ENCODE measurements at regions not wholly inside any gene's neighbourhood (a gene's known extent, or its start where the extent isn't known, plus 50 kb on each side); places are given as distances from the start of the nearest gene placed in this dataset.

DNA sequence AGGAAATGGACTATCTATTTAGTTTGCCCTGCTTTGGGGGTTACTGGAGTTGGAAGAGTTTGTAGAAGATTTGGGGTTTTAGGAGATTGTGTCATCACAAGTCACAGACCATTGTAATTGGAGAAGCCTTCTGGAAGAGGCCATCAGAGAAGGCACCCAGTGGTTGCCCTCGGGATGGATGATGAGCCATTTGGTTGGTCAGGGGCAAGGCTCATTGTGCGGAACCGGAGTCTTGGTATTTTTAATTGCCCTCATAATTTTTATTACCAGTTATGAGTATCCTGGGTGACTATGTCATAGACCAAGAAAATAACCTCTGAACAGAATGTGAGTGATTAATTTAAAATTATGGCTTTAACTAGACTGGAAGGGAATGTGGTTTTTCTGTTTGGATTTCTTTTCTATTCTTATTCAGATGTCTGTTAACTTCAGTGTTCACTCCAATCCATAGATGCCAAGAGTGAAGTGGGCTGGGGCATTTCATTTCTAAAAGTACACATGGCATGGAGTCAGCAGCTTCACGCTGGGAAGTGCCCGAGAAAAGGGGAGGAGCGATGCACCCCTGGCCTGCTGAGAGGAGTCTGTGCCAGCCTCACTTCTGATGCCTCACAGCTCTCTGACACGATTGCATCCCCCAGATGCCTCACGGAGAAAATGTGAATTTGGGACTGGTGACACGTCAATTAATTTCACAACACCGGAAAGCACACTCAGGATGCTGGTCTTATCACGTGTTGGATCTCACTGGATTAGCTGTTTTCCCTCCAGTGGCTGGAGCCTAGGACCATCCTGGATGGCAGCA lies 225.6 kb upstream of the IGFBP3 start:
- no peak for DNase-seq

DNA sequence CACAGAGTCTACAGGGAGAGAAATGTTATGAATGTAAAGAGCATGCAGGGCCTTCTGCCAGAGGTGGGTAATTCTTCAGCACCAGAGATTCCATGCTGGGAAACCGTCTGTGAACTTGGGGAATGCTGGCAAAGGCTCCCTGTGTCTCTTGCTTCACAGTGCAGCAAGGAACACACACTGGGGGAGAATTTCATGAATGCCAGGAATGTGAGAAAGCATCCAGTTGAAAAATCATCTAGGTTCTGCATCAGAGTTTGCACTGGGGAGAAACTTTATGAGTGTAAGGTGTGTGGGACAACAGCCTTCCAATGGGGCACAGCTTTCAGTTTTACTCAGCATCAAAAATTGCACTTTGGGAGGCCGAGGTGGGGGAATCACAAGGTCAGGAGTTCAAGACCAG lies 224.3 kb upstream of the IGFBP3 start:
- DNase-seq, result no peak

DNA sequence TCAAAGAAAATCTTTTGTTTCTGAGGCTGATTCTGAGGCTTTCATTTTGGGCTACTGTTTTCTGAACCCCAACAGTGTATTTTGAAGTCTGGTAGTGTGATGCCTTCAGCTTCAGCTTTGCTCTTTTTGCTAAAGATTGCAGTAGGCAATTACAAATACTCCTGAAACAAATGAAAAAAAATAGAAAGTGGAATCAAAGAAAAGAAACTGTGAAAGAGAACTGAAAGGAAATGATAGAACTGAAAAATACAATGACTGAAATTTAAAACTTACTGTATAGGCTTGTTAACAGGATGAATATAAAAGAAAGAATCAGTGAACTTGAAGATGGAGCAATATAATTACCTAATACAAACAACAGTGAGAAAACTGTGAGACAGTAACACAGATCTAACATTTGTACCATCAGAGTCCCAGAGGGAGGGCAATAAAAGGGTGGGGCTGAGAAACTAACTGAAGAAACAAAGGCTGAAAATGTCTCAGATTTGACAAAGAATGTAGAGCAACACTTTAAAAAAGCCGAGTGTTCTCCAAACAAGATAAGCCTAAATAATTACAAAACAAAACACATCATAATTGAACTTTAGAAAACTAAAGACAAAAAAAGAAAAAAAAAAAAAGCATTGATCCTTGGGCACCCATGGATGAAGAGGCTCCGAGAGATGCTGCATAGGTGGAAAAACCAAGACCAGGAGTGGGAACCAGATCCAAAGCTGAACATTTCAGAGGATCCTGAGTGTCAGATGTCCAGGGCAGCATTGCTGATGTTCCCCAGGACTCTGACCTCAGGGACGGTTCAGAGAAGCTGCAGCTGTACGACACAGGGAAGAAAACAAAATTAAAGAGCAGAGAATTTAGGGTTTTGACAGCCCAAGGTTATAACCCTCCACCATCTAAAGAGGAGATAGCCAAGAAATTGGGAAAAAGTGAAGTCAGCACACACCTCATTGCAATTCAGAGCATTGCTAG lies 223.2 kb upstream of the IGFBP3 start:
- DNase-seq, result no peak

DNA sequence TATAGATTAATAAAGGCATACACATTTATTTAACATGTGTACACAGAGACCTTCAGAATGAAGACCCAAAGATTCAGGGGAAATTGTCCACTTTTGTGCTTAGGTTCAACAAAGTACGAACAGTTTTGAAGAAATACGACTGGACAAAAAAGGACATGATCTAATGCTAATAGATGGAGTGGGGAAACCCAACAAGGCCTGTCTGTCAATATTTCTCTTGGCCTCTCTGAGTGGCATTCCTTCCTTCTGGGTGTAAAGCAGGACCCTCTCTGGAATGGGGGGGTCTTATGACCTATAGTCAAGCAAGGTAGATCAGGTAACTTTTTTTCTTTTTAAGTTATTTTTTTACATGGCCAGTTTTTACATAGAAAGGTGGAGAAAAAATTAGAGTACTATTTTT lies 222.3 kb upstream of the IGFBP3 start:
- no peak for DNase-seq

DNA sequence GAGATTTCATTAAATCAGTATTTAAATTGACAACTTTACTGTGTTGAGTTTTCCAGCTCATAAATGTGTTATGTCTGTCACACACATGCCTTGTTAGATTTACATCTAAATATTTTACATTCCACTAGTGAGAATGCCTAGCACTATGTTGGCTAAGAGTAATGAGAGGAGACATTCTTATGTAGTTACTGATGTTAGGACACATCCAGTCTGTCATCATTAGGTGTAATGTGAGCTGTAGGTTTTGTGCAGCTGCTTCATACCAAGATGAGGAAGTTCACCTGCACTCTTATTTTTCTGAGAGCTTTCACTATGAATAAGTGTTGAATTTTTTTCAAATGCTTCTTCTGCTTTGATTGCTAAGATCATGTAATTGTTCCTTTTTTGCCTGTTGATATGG lies 218.0 kb upstream of the IGFBP3 start:
- DNase-seq, result no peak

DNA sequence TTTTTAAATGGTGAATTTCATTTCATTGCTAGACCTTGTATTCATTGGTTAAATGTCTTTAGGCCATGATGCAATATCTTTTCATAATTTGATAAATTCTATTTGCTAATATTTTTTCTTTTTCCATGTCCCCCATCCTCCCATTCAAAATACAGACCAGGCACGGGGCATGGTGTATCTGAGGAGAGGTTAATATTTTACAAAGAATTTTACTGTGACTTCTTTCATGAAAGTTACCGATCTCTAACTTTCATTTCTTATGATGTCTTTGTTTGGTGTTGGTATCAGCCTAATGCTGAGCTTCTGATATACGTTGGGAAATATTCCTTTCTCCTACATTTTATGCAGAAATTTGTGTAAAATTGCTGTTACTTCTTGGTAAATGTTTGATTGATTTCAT lies 216.7 kb upstream of the IGFBP3 start:
- no peak for DNase-seq

DNA sequence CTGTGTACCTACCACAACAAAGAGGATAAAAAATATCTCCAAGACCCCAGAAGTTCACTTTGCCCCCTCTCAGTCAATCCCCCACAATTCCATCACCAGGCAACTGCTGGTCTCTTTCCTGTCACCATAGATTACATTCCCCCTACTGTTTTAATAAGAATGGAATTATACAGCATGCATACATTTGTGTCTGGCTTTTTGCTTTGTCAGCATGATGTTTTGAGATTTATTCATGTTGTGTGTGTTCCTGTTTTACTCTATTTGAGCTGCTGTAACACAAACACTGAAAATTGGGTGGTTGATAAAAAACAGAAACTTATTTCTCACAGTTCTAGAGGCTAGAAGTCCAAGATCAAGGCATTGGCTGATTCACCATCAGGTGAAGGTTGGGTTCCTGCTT lies 214.5 kb upstream of the IGFBP3 start:
- DNase-seq, result no peak

DNA sequence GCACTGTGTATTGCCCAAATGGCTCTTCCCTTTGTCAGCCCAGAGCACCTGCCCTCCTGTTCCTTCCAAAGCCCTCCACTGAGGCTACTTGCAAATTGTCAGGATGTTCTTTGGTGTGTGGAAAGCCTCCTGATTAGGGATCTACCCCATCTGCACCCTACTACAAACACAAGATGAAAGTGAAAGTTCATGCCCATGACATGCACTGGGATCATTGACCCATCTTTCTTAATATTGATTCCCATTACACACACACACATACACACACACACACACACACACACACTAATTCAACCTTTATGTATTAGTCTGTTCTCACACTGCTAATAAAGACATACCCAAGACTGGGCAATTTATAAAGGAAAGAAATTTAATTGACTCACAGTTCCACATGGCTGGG lies 213.7 kb upstream of the IGFBP3 start:
- no peak for DNase-seq

DNA sequence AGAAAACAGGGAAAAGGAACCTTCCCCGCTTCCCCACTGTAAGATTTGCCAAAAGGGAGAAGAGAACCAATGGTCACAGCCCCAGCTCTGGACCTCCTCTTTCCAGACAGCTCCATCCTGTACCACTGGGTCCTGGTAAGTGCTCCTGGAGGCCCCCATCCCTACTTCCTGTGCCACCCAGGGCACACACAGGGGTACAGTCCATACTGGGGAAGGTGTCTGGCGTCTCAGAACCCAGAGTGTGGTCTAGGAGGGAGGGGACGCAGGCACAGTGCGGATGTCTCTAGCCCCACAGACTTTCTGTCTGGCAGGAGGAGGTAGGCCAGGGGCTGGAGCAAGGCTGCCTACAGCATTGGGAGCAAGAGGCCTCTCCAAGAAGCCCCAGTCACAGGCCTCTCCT lies 213.3 kb upstream of the IGFBP3 start:
- DNase-seq, result no peak

DNA sequence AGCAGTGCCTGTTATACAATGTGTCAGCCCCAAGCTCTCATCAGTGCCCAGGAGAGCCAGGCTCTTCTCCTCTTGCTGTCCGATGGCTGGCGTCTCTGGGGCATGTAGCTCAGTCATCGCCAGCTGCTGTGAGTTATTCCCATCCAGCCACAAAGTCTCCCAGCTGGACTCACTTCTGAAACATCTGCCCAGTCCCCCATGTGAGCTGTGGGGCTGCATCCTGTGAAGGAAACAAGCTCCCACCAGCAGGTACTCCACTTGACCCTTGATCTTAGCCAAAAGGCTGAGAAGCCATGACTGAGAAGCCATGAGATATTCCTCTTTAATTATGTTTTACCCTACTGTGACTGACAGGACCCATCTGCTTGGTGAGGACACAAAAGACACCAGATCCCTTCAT lies 212.7 kb upstream of the IGFBP3 start:
- no peak for DNase-seq

DNA sequence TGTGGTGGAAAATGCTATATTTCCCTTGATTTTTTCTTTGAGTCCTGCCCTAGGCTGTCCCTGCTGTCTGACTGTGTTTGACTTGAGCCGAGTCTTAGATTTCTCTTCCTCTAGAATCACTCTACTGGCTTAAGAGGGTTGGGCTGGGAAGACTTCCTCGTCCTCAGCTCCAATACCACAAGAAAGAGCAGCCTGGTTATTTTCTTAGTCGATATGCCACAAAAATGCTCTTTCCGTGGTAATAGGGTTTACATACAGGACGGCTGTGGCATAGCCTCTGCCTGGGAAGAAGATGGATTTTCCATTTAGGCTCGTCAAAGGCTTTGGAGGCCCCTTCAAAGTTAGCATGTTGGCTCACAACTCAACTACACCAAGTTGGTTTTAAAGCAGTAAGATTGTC lies 212.0 kb upstream of the IGFBP3 start:
- no peak for DNase-seq

DNA sequence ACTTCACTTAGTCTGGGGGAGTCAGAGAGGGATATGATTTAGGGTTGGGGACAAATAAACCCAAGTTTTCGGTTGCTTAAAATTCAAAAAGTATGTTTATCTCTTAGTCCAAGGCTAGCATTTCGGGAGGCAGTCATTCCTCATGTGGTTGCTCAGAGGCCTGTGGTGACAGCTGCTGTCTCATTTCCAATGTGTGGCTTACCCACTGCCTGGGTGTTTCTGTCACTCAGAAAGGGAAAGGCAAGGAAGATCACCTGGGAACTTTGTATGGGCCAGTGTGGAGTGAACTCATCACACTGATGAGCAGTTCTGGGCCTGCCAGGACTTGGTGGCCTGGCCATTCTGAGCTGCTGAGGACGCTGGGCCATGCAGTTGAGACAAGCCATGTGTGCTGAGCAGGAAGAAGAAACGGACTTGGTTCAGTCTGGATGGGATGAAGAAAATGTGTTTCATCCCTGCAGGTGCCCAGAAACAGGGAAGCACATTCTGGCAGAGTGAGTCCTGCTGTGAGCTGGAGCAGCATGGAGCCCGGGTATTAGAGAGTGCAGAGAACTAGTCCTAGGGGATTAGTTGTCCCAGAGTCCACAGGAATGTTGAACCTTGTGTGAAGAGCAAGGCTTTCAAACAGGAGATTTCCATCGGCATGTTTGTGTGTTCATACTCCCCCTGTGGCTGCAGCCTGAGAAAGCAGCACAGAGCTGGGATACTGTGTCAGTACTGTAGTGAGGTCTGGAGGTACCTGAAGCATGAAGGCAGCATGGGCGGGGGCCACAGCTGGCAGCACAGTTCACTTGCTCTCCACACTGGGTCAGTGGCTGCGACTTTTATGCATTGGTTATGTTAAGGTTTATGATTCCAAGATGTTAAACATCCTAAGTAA lies 211.1 kb upstream of the IGFBP3 start:
- DNase-seq, result no peak

DNA sequence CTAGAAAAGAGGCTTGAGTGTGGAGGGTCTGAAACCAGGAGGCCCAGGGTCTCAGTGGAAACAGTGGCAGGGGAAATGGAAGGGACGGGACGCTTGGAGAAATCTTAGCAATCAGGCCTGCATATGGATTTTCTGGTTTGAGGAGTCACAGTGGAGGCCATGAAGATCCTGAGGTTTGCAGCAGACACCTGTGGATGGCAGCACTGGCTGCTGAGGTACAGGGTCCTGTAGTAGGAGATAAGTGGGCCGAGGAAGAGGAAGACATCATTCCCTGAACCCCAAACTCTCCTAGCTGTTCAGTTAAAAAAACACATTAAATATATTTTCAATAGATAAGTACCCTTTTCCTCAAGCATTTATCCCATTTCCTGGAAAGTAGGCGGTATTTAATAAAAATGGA lies 208.8 kb upstream of the IGFBP3 start:
- DNase-seq, result no peak

DNA sequence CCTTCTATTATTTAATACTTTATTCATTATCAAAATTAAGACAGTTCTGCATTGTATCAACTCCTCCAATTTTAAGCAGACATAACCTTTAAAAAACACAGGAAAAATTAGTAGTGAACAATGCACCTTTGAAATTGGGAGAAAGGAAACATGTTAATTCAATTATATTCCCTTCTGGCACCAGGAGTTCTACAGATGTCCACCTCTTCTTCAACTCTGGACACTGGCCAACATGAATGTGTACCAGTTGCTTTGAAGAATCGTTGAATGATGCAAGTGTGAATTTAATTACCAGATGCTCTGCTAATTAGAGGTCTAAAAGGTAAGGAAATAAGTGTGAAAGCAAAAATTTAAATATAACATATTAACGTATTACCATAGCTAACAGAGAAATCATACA lies 206.7 kb upstream of the IGFBP3 start:
- no peak for DNase-seq

DNA sequence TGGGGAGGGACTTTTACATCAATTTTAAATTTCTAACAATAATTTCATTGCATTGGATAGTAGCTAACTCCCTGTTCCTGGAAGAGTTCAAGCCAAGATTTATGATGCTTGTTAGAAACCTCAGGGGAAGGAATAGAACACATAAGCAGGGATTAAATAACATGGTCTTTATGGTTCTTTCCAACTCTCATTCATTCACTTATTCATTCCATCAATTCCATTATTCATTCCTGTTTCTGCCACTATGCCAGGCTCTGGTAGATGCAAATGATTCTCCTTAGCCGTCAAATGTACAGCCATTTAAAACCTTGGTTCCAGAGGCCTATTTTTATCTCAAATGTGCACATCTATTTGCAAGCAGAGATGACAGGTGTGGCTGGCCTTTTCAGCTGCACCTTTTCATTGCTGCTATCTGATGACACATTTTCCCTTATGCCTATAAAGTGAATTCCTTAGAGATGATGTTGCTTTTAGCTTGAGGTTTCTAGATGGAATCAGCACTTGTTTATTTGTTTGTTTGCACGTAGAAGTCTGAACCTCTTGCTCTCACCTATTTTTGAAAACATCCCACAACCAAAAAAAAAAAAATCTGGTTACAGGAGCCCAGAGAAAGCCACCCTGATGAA lies 205.7 kb upstream of the IGFBP3 start:
- no peak for DNase-seq

DNA sequence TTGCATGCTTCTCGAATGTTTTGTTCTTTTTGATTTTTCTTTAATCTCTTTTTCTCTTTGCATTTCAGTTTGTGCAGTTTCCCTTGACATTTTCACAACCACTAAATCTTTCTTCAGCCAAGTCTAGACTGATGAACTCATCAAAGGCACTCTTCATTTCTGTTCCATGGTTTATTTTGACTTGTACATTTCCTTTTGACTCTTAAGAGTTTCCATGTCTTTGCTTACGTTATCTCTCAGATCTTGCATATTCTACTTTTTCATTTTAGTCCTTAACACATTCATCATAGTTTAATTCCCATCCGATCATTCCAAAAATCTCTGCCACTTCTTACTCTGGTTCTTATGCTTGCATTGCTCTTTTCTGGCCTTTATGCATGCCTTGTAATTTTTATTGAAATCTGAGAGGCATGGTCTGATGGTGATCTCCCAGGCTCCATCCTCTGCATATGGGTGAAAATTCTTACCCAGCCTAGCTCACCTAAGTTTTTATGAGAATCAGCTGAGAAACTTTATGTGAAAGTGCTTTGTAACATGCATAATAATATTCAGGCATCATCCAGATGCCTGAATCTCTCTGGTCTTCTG lies 202.8 kb upstream of the IGFBP3 start:
- DNase-seq, result no peak

DNA sequence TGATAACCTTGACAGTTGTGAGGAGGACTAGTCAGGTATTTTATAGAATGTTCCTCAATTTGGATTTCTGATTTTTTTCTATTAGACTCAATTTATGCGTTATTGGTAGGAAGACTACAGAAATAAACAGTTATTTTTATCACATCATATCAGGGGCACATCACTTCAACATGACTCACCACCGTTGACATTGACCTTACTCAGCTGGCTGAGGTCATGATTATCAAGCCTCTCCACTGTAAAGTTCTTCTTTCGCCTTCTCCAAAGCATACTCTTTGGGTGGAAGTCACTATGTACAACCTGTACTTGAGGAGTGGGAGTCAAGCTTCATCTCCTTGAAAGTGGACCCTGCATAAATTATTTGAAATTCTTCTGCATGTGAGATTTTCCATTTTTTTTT lies 194.3 kb upstream of the IGFBP3 start:
- DNase-seq, result no peak

DNA sequence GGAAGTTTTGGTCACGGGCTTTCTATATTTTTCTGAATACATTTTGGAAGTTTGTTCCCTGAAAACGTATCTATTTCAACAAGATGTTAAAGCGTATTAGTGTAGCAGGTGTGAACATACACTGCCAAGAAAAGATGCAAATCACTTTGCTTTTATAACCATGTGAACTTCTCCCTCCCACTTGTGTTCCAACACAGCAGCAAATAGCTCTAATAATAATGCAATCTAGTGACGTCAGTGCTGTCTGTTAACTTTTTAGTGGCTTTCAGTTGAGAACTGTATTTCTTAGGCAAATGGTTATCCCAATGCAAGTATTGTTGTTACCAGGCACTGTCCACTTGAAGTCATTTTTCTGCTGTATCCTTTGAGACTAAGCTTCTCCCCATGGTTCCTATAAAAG lies 188.4 kb upstream of the IGFBP3 start:
- DNase-seq, result no peak

DNA sequence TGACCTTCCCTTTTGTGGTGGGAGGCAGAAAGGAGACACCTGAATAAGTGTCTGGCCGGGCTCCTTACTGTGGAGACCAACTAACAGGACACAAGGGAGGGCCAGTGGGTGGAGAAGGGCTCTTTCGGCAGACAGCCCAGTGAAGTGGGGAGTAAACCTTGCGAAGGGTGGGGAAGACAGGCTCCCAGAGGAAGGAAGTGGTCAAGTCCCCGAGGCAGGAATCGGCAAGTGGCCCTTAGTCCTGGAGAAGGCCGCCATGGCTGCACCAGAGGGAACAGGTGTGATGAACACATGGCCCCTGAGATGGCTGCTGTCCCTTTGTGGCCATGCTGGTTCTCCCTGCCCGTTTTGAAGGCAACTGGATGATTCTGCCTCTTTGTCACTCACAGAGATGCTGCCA lies 187.2 kb upstream of the IGFBP3 start:
- DNase-seq, result no peak

DNA sequence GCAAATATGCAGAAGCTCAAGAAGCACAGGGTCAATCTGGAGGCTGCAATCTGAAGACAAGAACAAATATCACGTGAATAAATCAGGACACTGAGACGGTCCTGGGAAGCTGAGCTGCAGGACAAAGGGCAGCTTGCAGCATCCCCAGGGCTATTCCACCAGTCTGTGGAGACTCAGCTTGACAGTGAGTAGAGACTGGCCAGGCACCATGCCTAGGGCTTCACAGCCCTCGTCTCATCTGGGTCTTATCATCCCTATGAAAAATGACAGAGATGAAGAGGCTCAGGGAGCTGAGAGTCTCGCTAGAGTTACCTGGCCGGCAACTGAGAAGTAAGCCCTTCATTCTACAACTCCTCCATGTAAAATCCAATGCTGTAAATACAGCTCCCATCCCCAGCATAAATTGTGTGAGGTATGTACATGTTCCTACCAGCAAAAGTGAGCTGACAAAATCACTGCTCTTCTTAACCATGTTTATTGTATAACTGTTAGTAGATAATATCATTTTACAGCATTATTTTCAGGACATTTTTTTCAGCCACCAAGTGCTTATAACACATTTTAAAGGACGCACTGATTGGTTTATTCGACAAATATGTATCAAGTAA lies 186.6 kb upstream of the IGFBP3 start:
- no peak for DNase-seq

DNA sequence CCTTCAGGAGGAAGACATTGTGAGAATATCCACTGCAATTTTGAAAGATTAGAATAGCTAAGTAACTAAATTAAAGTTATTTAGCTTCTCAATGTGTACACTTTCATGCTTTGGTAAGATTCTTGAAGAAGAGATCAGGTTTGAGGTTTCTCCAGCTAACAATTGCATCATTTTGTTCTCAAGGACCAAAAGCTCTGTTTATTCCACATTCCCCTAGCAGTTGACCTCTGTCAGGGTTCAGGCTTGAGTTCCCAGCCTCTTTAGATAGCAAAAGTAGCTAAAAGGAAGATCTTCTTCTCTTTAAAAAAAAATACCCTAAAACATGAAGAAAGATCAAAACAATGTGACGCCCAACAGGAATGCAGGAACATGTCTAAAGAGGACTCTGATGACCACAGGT lies 179.4 kb upstream of the IGFBP3 start:
- no peak for DNase-seq

DNA sequence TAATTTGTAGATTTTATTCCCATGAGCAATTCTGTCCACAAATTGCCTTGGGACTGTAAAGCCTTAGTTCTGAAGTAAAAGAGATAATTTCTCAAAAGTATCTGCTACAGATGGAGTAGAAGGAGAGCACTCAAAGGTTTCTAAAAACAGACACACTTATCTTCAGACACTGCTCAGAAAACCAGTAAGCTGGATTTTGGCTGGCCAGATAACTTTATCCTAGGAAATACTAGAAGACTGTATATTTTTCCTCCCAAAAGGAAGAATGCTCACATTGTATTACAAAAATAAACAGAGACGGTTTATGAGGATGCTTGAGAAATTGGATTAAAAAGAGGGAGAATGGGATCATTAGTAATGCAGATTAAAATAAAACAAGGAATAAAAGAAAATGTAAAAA lies 178.0 kb upstream of the IGFBP3 start:
- no peak for DNase-seq
